GM23248 (cell line): ENCODE measurements at regions not wholly inside any gene's neighbourhood (a gene's known extent, or its start where the extent isn't known, plus 50 kb on each side); places are given as distances from the start of the nearest gene placed in this dataset.

Experiments
- EZH2 ChIP-seq: fragments of 200-600 bp; sonication (generic); IDR thresholded peaks from 2 replicates; pipeline ENCODE4 v1.6.1; 2018; ENCODE audit warnings: antibody characterized with exemption, mild to moderate bottlenecking; ENCODE audit not compliant: insufficient read depth, poor library complexity, severe bottlenecking
- EZH2phosphoT487 ChIP-seq: fragments of 200-600 bp; sonication (generic); IDR thresholded peaks from 2 replicates; pipeline ENCODE4 v1.6.1; 2018; ENCODE audit warnings: antibody characterized with exemption, moderate library complexity, mild to moderate bottlenecking, low read depth; ENCODE audit not compliant: insufficient read depth

- TF ChIP-seq EZH2 (no peak), EZH2phosphoT487 (no peak)
Observed at GRCh38 chr4:184896868-184897715, 71.3 kb upstream of the ACSL1 start.
